HG03108 (cell line): ENCODE measurements at regions not wholly inside any gene's neighbourhood (a gene's known extent, or its start where the extent isn't known, plus 50 kb on each side); places are given as distances from the start of the nearest gene placed in this dataset.
"Not testable (repeated sequence)": the region's sequence is repeated elsewhere in the genome, so short reads cannot be mapped to it uniquely, and the experiment has no call there.

Experiments used
- ATAC-seq: cut with Tn5 transposase; IDR thresholded peaks from one replicate; pipeline ENCODE4 v1.9.1; 2021; ENCODE audit warnings: moderate library complexity; ENCODE audit not compliant: unreplicated experiment

- ATAC-seq: no peak
Measured at GRCh38 chr13:50153876-50154275, 138.6 kb downstream of the KCNRG start.

GRCh38 chr13:50154697-50155096 lies 139.5 kb downstream of the KCNRG start:
- no peak for ATAC-seq

- ATAC-seq: no peak
Measured at GRCh38 chr13:50156140-50156539, 140.9 kb downstream of the KCNRG start.

- no peak for ATAC-seq
Measured at GRCh38 chr13:50156561-50157127, 141.4 kb downstream of the KCNRG start.

GRCh38 chr13:50158385-50159165 lies 143.3 kb downstream of the KCNRG start:
- ATAC-seq: no peak

- no peak for ATAC-seq
Measured at GRCh38 chr13:50159607-50160006, 144.4 kb downstream of the KCNRG start.

GRCh38 chr13:50161052-50161451 lies 145.8 kb downstream of the KCNRG start:
- ATAC-seq: no peak

- no peak for ATAC-seq
Measured at GRCh38 chr13:50162001-50162400, 146.8 kb downstream of the KCNRG start.

GRCh38 chr13:50162567-50162966 lies 147.3 kb downstream of the KCNRG start:
- no peak for ATAC-seq

- ATAC-seq: no peak
Measured at GRCh38 chr13:50167224-50167947, 152.1 kb downstream of the KCNRG start.

GRCh38 chr13:50167967-50168366 lies 152.7 kb downstream of the KCNRG start:
- ATAC-seq: no peak

- no peak for ATAC-seq
Measured at GRCh38 chr13:50168786-50169185, 153.5 kb downstream of the KCNRG start.

GRCh38 chr13:50170447-50171037 lies 155.3 kb downstream of the KCNRG start:
- ATAC-seq: no peak

- no peak for ATAC-seq
Measured at GRCh38 chr13:50171590-50172282, 156.5 kb downstream of the KCNRG start.

GRCh38 chr13:50173045-50173444 lies 157.8 kb downstream of the KCNRG start:
- ATAC-seq: not testable (repeated sequence)

- ATAC-seq: no peak
Measured at GRCh38 chr13:50174630-50175029, 159.4 kb downstream of the KCNRG start.

- ATAC-seq: no peak
Measured at GRCh38 chr13:50179977-50180376, 164.7 kb downstream of the KCNRG start.

- ATAC-seq: not testable (repeated sequence)
Measured at GRCh38 chr13:50185769-50186763, 170.8 kb downstream of the KCNRG start.

- no peak for ATAC-seq
Measured at GRCh38 chr13:50187352-50188029, 172.2 kb downstream of the KCNRG start.
